Esophagus muscularis mucosa (tissue), 3 donors: ENCODE measurements at regions not wholly inside any gene's neighbourhood (a gene's known extent, or its start where the extent isn't known, plus 50 kb on each side); places are given as distances from the start of the nearest gene placed in this dataset.

ENCODE experiments used
- CTCF ChIP-seq, 3 experiments: fragments of 200-600 bp in 2 of 3; fragments of 450-650 bp in 1 of 3; sonication (generic) in 2 of 3; IDR thresholded peaks; one replicate each; pipeline ENCODE4 v1.5.1; 2017 to 2019; ENCODE audit warnings: antibody characterized with exemption in 3 of 3, mild to moderate bottlenecking in 2 of 3, moderate library complexity in 1 of 3
- POLR2A ChIP-seq: fragments of 450-650 bp; IDR thresholded peaks from one replicate; pipeline ENCODE4 v1.6.1; 2017; ENCODE audit warnings: antibody characterized with exemption, moderate library complexity, mild to moderate bottlenecking, low read depth

DNA sequence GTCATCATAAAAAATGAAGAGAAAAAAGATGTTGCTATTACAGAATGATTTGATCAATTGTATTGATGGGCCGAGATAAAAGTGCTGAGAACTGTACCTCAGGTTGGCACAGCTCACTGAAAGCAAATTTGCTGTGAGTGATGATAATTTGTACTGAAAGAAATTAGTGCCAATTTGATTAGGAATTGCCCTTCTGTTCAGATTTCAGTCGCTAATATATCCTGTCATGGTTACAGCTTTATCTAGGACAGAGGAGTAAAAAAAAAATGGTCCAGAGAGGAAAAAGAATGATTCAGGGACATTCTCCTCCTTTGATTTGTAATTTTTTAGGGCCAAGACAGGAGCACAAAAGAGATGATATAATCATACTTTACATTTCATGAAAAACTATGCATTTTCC, 1264.2 kb downstream of the ROBO2 start:
- no peak for TF ChIP-seq CTCF (IDR thresholded peaks at IDR 0.05)
- TF ChIP-seq POLR2A, result no peak
